Natural killer cell (primary cell): ENCODE measurements at regions not wholly inside any gene's neighbourhood (a gene's known extent, or its start where the extent isn't known, plus 50 kb on each side); places are given as distances from the start of the nearest gene placed in this dataset.
A peak's percentile ranks its signal among the peaks of the same experiment; 100 is the strongest.
"Not testable (repeated sequence)": the region's sequence is repeated elsewhere in the genome, so short reads cannot be mapped to it uniquely, and the experiment has no call there.

Experiments used
- ATAC-seq, 3 donors: fragments of 150-1000 bp in 2 of 3; fragments of 200-7000 bp in 1 of 3; cut with Tn5 transposase; 1 replicate in 1 of 3; 2 replicates in 2 of 3; pipeline ENCODE4 v1.10.0; 2021; ENCODE audit warnings: mild to moderate bottlenecking in 2 of 3, moderate library complexity in 2 of 3
- DNase-seq, 2 donors: peaks; one replicate each; pipeline versions ENCODE4 v3.0.0 to v3.0.0-alpha.2; 2013 to 2021; ENCODE audit warnings: mixed read lengths in 1 of 2
- H3K27ac ChIP-seq: one replicate; pipeline ENCODE4 v1.5.1; 2013; ENCODE audit warnings: mild to moderate bottlenecking, low read length
- H3K27me3 ChIP-seq: one replicate; pipeline ENCODE4 v1.6.1; 2013; ENCODE audit warnings: low read length; ENCODE audit not compliant: control insufficient read depth, insufficient read depth
- H3K36me3 ChIP-seq: one replicate; pipeline ENCODE4 v1.6.1; 2013; ENCODE audit warnings: low read length; ENCODE audit not compliant: control insufficient read depth, insufficient read depth
- H3K4me1 ChIP-seq: one replicate; pipeline ENCODE4 v1.6.1; 2013; ENCODE audit warnings: low read length; ENCODE audit not compliant: control insufficient read depth, insufficient read depth
- H3K4me3 ChIP-seq: one replicate; pipeline ENCODE4 v1.5.1; 2013; ENCODE audit warnings: low read length
- H3K9me3 ChIP-seq: one replicate; pipeline ENCODE4 v1.6.1; 2013; ENCODE audit warnings: low read length; ENCODE audit not compliant: control insufficient read depth, insufficient read depth
- H3K27ac Mint-ChIP-seq, 2 donors: one replicate each; pipeline ENCODE4 v1.8.0; 2022; ENCODE audit warnings: mild to moderate bottlenecking in 2 of 2, mixed read lengths in 2 of 2, moderate library complexity in 1 of 2
- H3K27me3 Mint-ChIP-seq, 2 donors: one replicate each; pipeline ENCODE4 v1.8.0; 2022; ENCODE audit warnings: low read depth in 2 of 2, mixed read lengths in 2 of 2
- H3K36me3 Mint-ChIP-seq: one replicate; pipeline ENCODE4 v1.8.0; 2022; ENCODE audit warnings: mixed read lengths
- H3K4me1 Mint-ChIP-seq, 2 donors: one replicate each; pipeline ENCODE4 v1.8.0; 2022; ENCODE audit warnings: mixed read lengths in 2 of 2
- H3K4me3 Mint-ChIP-seq: one replicate; pipeline ENCODE4 v1.8.0; 2022; ENCODE audit warnings: mild to moderate bottlenecking, moderate library complexity, mixed read lengths
- H3K9me3 Mint-ChIP-seq, 2 donors: one replicate each; pipeline ENCODE4 v1.8.0; 2022; ENCODE audit warnings: mixed read lengths in 2 of 2
- WGBS: methylation state at CpG from one replicate; pipeline ENCODE4 v1.1.7; 2013; ENCODE audit warnings: missing lambda C conversion rate; ENCODE audit not compliant: insufficient coverage; 5-methylcytosine and 5-hydroxymethylcytosine counted together
- intact Hi-C: fragments of 100-400 bp; cut with micrococcal nuclease; formaldehyde crosslinking; loops from one replicate; pipeline ENCODE4 v1.14.2; 2022

- H3K27me3 Mint-ChIP-seq, H3K4me1 Mint-ChIP-seq, intact Hi-C loops, H3K9me3 ChIP-seq, H3K9me3 Mint-ChIP-seq, H3K27me3 ChIP-seq, H3K36me3 ChIP-seq, H3K4me3 ChIP-seq, ATAC-seq, DNase-seq, H3K27ac ChIP-seq, H3K36me3 Mint-ChIP-seq, H3K4me3 Mint-ChIP-seq: not testable (repeated sequence)
- 95% methylated on average over 2 of the region's 5 CpGs for WGBS
- peaks cover 10% of the 10 kb centered on the region for H3K4me1 ChIP-seq
- peak overlapping the region in 1 of 2 donors; percentile 36 for H3K27ac Mint-ChIP-seq
These were observed 340.2 kb downstream of the BCL2L11 start for GRCh38 chr2:111460901-111461300.

DNA sequence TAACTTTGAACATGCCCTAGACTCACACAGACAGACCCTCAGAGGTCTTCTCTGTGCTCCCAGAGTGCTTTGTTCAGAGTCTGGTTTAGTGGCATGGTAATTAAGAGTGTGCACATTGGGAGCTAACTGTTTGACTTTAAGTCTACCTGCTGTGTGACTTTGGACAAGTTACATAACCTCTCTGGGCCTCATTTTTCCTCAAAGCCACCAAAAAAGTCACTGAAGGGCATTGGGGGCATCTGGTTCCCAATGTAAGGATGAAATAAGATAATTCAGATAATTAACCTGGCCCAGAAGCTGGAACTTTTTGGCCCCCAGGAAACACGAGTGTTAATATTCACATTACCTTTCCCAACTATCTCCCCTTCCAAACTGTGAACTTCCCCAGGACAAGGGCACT, 341.1 kb downstream of the BCL2L11 start:
- H3K4me1 Mint-ChIP-seq, result peaks cover 0 to 13% of the 10 kb centered on the region in 2 donors
- H3K27ac Mint-ChIP-seq, H3K9me3 ChIP-seq, DNase-seq, H3K27me3 Mint-ChIP-seq, H3K27ac ChIP-seq, H3K36me3 Mint-ChIP-seq, ATAC-seq, H3K36me3 ChIP-seq, H3K27me3 ChIP-seq, H3K4me3 ChIP-seq, intact Hi-C loops, H3K4me3 Mint-ChIP-seq, H3K9me3 Mint-ChIP-seq: not testable (repeated sequence)
- peaks cover 10% of the 10 kb centered on the region for H3K4me1 ChIP-seq
- WGBS, result no CpG with 5 or more reads among the region's 1 CpG

DNA sequence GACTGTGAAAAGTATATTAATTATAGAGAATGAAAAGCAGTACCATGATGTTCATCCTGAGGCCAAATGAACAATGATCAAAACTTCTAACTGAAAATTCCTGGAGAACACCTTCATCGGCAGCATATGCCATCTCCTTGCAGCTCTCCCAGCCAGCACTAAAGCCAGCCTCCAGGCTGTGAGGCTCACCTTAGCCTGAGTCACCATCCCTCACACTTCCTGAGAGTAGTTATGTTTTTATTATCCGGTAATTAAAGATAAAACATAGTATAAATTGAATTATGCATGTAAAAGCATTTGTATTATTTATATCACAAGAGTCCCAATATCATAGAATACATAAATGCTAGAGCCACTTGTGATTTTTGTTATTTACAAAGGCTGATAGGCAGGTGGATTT, 341.9 kb downstream of the BCL2L11 start:
- H3K4me3 Mint-ChIP-seq, H3K36me3 ChIP-seq, DNase-seq, H3K27me3 ChIP-seq, intact Hi-C loops, H3K36me3 Mint-ChIP-seq, H3K4me3 ChIP-seq, H3K9me3 ChIP-seq, H3K27ac ChIP-seq, H3K27me3 Mint-ChIP-seq, ATAC-seq, H3K9me3 Mint-ChIP-seq: not testable (repeated sequence)
- H3K27ac Mint-ChIP-seq, result peak overlapping the region in 1 of 2 donors; percentile 36
- peaks cover 10% of the 10 kb centered on the region for H3K4me1 ChIP-seq
- no CpG with 5 or more reads among the region's 2 CpGs for WGBS
- peaks cover 0 to 13% of the 10 kb centered on the region in 2 donors for H3K4me1 Mint-ChIP-seq

DNA sequence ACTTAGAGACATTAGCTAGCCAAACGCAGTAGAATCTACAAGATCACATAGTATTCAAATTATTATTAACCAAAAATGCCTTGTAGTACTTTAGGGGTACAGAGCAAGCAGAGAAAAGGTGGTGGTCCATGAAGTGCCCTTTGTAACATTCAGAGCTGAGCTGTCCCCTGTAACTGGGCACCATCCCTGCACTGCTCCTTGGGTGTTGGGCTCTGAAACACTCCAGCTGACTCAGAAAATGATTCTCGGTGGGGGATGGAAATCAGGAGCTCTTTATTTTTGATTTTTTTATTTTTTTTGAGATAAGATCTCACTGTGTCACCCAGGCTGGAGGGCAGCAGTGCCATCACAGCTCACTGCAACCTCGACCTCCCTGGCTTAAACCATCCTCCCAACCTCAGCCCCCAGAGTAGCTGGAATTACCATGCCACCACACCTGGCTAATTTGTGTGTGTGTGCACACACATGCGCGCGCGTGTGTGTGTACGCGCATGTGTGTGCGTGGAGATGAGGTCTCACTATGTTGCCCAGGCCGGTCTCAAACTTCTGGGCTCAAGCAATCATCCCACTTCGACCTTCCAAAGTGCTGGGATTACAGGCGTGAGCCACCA, 342.6 kb downstream of the BCL2L11 start:
- Mint-ChIP-seq H3K27ac (peak overlapping the region in 1 of 2 donors; percentile 79), H3K4me1 (peaks cover 0 to 12% of the 10 kb centered on the region in 2 donors)
- WGBS, result 67% methylated on average over 1 of the region's 13 CpGs
- peak in 1 of 2 donors; percentile 36 for DNase-seq
- H3K4me3 Mint-ChIP-seq, H3K27me3 Mint-ChIP-seq, H3K9me3 Mint-ChIP-seq, H3K4me3 ChIP-seq, H3K36me3 Mint-ChIP-seq, H3K36me3 ChIP-seq, intact Hi-C loops, H3K9me3 ChIP-seq, H3K27me3 ChIP-seq: not testable (repeated sequence)
- Histone ChIP-seq H3K4me1 (peaks cover 10% of the 10 kb centered on the region), H3K27ac (peak overlapping the region; percentile 59)
- peak; percentile 6 to 33 (median 19) for ATAC-seq

- H3K36me3 ChIP-seq, H3K9me3 Mint-ChIP-seq, H3K27me3 ChIP-seq, intact Hi-C loops, H3K4me3 Mint-ChIP-seq, H3K36me3 Mint-ChIP-seq, H3K27me3 Mint-ChIP-seq, H3K4me1 Mint-ChIP-seq, H3K9me3 ChIP-seq, H3K4me3 ChIP-seq, H3K27ac ChIP-seq, DNase-seq: not testable (repeated sequence)
- peaks cover 10% of the 10 kb centered on the region for H3K4me1 ChIP-seq
- H3K27ac Mint-ChIP-seq, result peak overlapping the region in 1 of 2 donors; percentile 79
- peak; percentile 94 to 97 (median 94) for ATAC-seq
- no CpG with 5 or more reads among the region's 10 CpGs for WGBS
These were observed 343.2 kb downstream of the BCL2L11 start for GRCh38 chr2:111463956-111464355.

GRCh38 chr2:111464367-111464766, 343.7 kb downstream of the BCL2L11 start:
- ATAC-seq, H3K27ac Mint-ChIP-seq, H3K36me3 ChIP-seq, H3K4me3 Mint-ChIP-seq, H3K36me3 Mint-ChIP-seq, H3K9me3 Mint-ChIP-seq, DNase-seq, H3K4me3 ChIP-seq, H3K27ac ChIP-seq, H3K27me3 Mint-ChIP-seq, H3K4me1 Mint-ChIP-seq, intact Hi-C loops, H3K27me3 ChIP-seq, H3K9me3 ChIP-seq: not testable (repeated sequence)
- 96% methylated on average over 4 of the region's 10 CpGs for WGBS
- H3K4me1 ChIP-seq, result peaks cover 10% of the 10 kb centered on the region

DNA sequence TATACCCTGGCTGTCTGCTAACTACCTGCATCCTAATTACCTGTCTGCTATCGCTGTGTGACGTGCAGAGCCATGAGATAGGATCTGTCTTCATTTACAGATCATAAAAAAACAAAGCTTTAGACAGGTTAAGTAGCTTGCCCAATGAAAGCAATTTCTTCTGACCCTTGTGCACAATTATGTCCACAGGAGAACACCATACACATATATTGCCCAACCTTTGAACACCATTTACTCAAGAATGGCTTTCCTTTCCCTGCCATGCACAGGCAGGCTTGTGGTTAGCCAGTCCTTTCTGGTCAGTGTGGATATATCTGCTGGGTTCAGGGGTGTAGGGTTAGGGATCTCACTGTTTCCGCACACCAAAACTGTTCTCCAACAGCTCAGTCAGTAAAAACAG, 344.8 kb downstream of the BCL2L11 start:
- DNase-seq, H3K9me3 Mint-ChIP-seq, ATAC-seq, H3K36me3 Mint-ChIP-seq, H3K36me3 ChIP-seq, H3K9me3 ChIP-seq, H3K27me3 ChIP-seq, H3K4me3 ChIP-seq, H3K27ac ChIP-seq, H3K4me3 Mint-ChIP-seq, H3K27ac Mint-ChIP-seq, H3K27me3 Mint-ChIP-seq, intact Hi-C loops, H3K4me1 Mint-ChIP-seq: not testable (repeated sequence)
- H3K4me1 ChIP-seq, result peaks cover 10% of the 10 kb centered on the region
- no CpG with 5 or more reads among the region's 3 CpGs for WGBS

GRCh38 chr2:111466744-111467143, 346.0 kb downstream of the BCL2L11 start:
- H3K27me3 ChIP-seq, H3K36me3 Mint-ChIP-seq, intact Hi-C loops, H3K4me1 Mint-ChIP-seq, H3K27me3 Mint-ChIP-seq, H3K27ac ChIP-seq, H3K9me3 Mint-ChIP-seq, H3K4me3 ChIP-seq, H3K27ac Mint-ChIP-seq, ATAC-seq, H3K4me3 Mint-ChIP-seq, DNase-seq, H3K36me3 ChIP-seq, H3K9me3 ChIP-seq: not testable (repeated sequence)
- 92% methylated on average over 3 of the region's 4 CpGs for WGBS
- peaks cover 10% of the 10 kb centered on the region for H3K4me1 ChIP-seq
